NB4 (cell line): ENCODE measurements at regions not wholly inside any gene's neighbourhood (a gene's known extent, or its start where the extent isn't known, plus 50 kb on each side); places are given as distances from the start of the nearest gene placed in this dataset.

Experiments
- DNase-seq: peaks from one replicate; pipeline ENCODE4 v3.0.0; 2010; ENCODE audit warnings: low read depth
- H3K4me3 ChIP-seq: one replicate; pipeline ENCODE4 v1.5.1; 2011; ENCODE audit warnings: mild to moderate bottlenecking, low read depth, low read length, moderate library complexity
- MYC ChIP-seq: IDR thresholded peaks from 2 replicates; pipeline ENCODE4 v1.6.1; 2011; ENCODE audit warnings: low read depth, low read length
- POLR2A ChIP-seq: IDR thresholded peaks from 2 replicates; pipeline ENCODE4 v1.6.1; 2011; ENCODE audit warnings: mild to moderate bottlenecking; ENCODE audit not compliant: insufficient read length; ENCODE audit errors: extremely low read depth
- TF ChIP-seq, protein P1 (sequence below): IDR thresholded peaks from one replicate; pipeline ENCODE4 v1.5.1; 2012; ENCODE audit warnings: low read depth, low read length
- TF ChIP-seq, protein P2 (sequence below): IDR thresholded peaks from 2 replicates; pipeline ENCODE4 v1.6.1; 2011; ENCODE audit warnings: low read depth, low read length

DNA sequence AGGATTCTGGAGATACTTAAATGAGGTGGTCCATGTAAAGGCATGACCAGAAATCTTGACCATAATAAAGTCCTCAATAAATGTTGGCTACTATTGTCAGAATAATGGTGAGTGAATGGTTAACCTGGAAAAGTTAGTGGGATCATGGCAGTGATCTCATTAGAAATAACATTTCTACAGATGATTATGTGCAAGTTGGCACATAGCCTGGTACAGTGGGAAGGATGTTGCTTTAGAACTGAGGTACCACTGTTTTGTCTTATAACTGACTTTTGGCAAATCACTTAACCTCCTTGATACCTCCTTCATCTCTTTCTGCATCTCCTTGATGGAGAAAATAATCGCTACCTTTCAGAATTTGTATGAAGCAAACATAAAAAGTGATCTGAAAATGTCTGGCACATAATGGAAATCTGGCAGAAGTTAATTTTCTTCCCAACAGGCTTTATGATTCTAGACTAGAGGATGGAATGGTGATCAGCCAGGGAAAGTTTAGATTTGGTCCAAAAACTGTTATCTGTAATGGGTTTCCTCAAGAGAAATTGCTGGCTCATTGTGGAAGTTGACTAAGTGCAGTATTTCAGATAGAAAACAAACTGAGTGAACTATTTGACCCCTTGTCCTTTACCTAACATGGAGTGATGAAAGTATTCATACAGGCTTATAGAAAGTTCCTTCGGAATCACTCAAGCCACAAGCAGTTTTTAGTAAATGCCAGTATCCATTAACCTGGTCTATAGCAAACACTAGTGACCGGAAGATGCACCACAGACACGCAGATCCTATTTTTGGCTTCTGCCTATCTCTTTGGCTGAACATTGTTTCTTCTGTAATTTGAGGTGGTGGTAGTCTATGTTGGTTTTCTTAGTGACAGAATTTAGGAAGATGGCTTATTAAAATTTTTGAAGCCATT lies 449.6 kb upstream of the TGFBR2 start:
- DNase-seq = no peak
- H3K4me3 ChIP-seq = no peak overlapping the region
- TF ChIP-seq, protein P1, sequence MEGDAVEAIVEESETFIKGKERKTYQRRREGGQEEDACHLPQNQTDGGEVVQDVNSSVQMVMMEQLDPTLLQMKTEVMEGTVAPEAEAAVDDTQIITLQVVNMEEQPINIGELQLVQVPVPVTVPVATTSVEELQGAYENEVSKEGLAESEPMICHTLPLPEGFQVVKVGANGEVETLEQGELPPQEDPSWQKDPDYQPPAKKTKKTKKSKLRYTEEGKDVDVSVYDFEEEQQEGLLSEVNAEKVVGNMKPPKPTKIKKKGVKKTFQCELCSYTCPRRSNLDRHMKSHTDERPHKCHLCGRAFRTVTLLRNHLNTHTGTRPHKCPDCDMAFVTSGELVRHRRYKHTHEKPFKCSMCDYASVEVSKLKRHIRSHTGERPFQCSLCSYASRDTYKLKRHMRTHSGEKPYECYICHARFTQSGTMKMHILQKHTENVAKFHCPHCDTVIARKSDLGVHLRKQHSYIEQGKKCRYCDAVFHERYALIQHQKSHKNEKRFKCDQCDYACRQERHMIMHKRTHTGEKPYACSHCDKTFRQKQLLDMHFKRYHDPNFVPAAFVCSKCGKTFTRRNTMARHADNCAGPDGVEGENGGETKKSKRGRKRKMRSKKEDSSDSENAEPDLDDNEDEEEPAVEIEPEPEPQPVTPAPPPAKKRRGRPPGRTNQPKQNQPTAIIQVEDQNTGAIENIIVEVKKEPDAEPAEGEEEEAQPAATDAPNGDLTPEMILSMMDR = no peak
- no peak for TF ChIP-seq POLR2A
- TF ChIP-seq, protein P2, sequence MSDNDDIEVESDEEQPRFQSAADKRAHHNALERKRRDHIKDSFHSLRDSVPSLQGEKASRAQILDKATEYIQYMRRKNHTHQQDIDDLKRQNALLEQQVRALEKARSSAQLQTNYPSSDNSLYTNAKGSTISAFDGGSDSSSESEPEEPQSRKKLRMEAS = no peak
- TF ChIP-seq MYC = no peak

DNA sequence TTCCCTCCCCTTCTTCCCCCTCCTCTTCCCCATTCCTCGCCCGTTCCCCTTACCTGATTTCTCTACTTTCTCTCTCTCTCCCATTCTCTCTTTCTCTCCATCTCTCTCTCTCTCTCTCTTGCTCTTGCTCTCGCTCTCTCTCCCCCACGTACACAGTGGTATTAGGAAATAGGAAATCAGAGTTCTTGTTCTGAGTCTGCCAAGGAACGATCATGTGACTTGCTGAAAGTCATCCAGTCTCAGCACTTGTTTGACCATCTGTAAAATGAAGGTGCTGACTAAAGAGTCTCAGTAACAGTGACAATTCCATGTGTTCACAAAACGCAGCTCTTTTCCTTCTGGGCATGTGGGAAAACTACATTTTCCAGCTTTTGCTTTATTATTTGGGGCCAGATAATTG lies 445.0 kb upstream of the TGFBR2 start:
- H3K4me3 ChIP-seq = no peak overlapping the region
- TF ChIP-seq MYC (no peak), POLR2A (no peak)
- TF ChIP-seq, protein P1 = no peak
- TF ChIP-seq, protein P2 = no peak
- DNase-seq = no peak

DNA sequence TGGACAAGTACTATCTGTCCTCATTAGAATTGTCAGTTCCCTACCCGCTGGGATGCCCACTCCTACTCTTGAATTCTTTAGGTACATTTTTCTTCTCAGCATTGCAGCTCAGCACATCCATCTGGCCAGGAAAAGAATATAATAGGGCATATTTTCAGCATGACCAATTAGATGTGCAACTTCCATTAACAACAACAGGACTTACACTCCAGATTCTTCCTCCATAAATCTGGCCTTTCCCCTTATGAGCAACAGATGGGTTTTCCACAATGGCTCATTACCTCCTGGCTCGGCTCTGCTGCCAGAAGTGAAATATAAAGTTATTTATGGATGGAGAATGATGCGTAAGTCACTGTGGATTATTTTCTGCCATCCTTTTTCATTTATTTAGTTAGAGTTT lies 443.8 kb upstream of the TGFBR2 start:
- no peak for TF ChIP-seq POLR2A
- TF ChIP-seq, protein P2 = no peak
- TF ChIP-seq, protein P1 = no peak
- no peak for TF ChIP-seq MYC
- no peak for DNase-seq
- no peak overlapping the region for H3K4me3 ChIP-seq

DNA sequence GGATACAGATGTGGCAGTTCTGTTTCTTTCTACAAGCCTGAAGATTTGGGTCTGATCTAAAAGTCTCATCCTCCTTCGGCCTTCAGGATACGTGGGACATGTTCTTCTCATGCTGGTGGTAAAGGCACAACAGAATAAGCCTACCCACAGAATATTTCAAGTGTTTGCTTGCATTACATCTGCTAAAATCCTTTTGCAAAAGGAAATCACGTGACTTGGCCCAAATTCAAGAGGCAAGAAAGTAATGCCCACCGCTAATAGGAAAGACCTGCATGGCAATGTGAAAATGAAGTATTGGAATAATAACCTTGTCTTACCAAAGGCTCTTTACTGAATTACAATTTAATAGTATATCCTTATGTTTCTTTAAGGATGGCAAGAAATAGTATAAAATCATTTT lies 439.9 kb upstream of the TGFBR2 start:
- DNase-seq = no peak
- no peak for TF ChIP-seq MYC
- H3K4me3 ChIP-seq = no peak overlapping the region

DNA sequence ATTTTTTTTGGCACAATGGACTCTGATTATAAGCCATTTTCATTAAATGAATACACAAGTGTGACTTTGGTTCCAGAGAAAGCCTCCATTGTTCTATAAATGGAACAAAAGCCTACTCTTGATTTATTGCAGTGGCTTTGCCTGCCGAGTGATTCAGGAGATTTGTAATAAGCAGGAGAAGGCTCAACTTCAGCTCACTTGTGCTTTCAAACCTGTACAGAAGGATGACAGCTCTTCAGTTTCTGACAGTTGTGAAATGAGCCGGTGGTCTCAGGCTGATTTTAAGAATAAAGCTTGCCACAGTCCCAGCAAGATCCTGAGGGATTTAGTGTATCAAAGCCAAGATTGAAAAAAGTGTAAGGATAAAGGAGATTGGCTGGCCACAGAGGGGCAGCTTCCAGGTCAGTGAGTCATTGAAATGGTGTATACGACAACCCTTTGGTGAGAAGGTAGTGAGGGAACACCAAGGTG lies 438.8 kb upstream of the TGFBR2 start:
- no peak for DNase-seq
- TF ChIP-seq MYC = no peak
- TF ChIP-seq, protein P2 = no peak
- TF ChIP-seq, protein P1 = no peak
- TF ChIP-seq POLR2A = no peak
- no peak overlapping the region for H3K4me3 ChIP-seq

DNA sequence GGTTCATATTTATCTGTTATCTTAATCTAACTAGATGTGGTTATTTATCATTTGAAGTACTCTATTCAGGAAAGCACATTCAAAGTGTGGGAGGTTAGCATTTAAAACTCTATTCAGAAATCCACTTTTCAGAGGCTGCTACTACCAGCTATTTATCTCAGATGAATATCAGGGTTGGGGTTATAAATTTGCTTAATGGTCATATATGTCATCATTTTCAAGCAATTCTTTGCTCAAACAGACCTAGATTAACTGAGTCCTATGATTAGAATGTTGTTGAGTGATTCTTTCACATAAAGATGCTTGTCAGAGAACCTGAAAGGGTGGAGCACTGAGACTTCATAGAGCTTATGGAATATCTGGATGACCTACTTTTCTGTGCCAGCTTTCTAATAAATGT lies 436.9 kb upstream of the TGFBR2 start:
- DNase-seq = no peak
- H3K4me3 ChIP-seq = no peak overlapping the region
- TF ChIP-seq MYC (no peak), POLR2A (no peak)
- TF ChIP-seq, protein P2 = no peak
- TF ChIP-seq, protein P1 = no peak
